HL-60 (cell line): ENCODE measurements at regions not wholly inside any gene's neighbourhood (a gene's known extent, or its start where the extent isn't known, plus 50 kb on each side); places are given as distances from the start of the nearest gene placed in this dataset.

Experiments
- DNase-seq, 2 experiments: peaks; one replicate each; pipeline ENCODE4 v3.0.0-alpha.2; 2010 to 2020; ENCODE audit warnings: low read depth in 1 of 2, low spot score in 1 of 2
- H3K27ac ChIP-seq: fragments of 250-450 bp; sonication (Bioruptor Pico); replicated peaks from 2 replicates; pipeline ENCODE4 v1.5.1; 2020; ENCODE audit warnings: mild to moderate bottlenecking, moderate library complexity
- H3K27me3 ChIP-seq: fragments of 250-450 bp; sonication (Bioruptor Pico); 2 replicates; pipeline ENCODE4 v1.5.1; 2021; ENCODE audit warnings: mild to moderate bottlenecking, moderate library complexity; ENCODE audit not compliant: insufficient read depth, poor library complexity, severe bottlenecking
- H3K4me3 ChIP-seq: replicated peaks from 2 replicates; pipeline ENCODE4 v1.5.1; 2011; ENCODE audit warnings: mild to moderate bottlenecking, control low read depth, low read length; ENCODE audit not compliant: insufficient read depth
- GABPA ChIP-seq: IDR thresholded peaks from 2 replicates; pipeline ENCODE4 v1.6.1; 2012; ENCODE audit warnings: low read depth
- POLR2AphosphoS5 ChIP-seq: IDR thresholded peaks from 2 replicates; pipeline ENCODE4 v1.6.1; 2012; ENCODE audit warnings: low read depth
- SPI1 ChIP-seq: IDR thresholded peaks from 2 replicates; pipeline ENCODE4 v1.6.1; 2012; ENCODE audit warnings: low read depth, mild to moderate bottlenecking, borderline replicate concordance
- TF ChIP-seq, protein P1 (sequence below): IDR thresholded peaks from 2 replicates; pipeline ENCODE4 v1.6.1; 2012; ENCODE audit warnings: low read depth; ENCODE audit not compliant: insufficient replicate concordance
- TF ChIP-seq, protein P2 (sequence below): IDR thresholded peaks from one replicate; pipeline ENCODE4 v1.5.1; 2011; ENCODE audit warnings: low read length, control low read depth, inconsistent platforms; ENCODE audit not compliant: insufficient read depth

DNA sequence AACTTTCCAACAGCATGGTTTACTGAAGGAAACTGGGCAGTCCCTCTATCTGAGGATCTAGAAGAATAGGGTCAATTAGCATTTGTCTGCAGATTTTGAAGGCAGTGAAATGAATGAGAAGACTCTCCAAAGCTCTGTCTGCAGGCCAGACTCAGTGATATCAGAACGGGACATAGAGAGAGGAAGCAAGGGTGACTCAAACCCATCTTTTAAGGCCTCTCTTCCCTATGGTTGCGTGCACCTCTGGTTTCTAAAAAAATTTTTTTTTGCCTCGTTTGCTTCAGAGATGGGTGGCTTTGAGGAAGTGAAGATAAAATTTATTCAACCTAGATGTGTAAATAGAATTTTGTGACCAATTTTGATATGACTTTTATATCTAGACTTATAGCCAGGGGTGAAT, 71.9 kb upstream of the HOXC13 start:
- DNase-seq = no peak
- Histone ChIP-seq H3K27ac (no peak overlapping the region), H3K4me3 (no peak overlapping the region), H3K27me3 (peaks cover 26% of the 10 kb centered on the region)
- no peak for TF ChIP-seq POLR2AphosphoS5

DNA sequence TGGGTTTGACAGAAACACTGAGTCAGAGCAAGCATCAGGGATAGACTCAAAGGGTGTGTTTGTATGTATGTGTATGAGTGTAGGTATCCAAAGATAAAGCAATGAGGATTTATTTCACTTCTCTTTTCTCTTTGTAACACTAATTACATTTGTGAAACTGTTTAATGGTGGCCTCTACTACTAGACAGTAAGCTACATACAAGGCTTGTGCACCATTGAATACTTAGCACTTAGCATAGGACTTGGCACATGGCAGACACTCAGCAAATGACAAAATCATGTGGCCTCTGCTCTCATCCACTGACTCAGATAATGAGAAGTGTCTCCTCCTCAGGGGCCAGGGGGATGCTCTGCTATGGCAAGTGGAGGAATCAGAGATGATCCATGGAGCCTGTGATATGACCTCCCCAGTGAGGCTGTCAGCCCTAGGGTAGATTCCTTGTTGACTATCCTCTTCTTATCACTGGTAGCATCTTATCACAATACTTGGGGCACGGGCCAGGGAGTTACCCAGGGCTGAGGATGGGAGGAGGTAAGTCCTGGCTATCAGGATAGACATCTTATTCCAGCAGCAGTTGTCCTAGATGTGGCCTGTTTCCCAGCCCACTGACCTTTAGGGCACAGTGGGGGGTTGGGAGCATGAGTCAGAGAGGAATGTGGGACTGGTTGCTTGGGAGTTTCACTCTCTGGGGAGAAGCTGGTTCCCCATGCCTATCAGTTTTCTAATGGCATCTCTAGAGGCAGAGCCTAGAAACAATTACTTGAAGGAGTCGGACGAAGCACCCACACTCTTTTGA, 71.2 kb upstream of the HOXC13 start:
- Histone ChIP-seq H3K27me3 (peaks cover 28% of the 10 kb centered on the region), H3K27ac (no peak overlapping the region), H3K4me3 (no peak overlapping the region)
- DNase-seq = no peak
- no peak for TF ChIP-seq GABPA
- TF ChIP-seq POLR2AphosphoS5 = no peak
- TF ChIP-seq, protein P1, sequence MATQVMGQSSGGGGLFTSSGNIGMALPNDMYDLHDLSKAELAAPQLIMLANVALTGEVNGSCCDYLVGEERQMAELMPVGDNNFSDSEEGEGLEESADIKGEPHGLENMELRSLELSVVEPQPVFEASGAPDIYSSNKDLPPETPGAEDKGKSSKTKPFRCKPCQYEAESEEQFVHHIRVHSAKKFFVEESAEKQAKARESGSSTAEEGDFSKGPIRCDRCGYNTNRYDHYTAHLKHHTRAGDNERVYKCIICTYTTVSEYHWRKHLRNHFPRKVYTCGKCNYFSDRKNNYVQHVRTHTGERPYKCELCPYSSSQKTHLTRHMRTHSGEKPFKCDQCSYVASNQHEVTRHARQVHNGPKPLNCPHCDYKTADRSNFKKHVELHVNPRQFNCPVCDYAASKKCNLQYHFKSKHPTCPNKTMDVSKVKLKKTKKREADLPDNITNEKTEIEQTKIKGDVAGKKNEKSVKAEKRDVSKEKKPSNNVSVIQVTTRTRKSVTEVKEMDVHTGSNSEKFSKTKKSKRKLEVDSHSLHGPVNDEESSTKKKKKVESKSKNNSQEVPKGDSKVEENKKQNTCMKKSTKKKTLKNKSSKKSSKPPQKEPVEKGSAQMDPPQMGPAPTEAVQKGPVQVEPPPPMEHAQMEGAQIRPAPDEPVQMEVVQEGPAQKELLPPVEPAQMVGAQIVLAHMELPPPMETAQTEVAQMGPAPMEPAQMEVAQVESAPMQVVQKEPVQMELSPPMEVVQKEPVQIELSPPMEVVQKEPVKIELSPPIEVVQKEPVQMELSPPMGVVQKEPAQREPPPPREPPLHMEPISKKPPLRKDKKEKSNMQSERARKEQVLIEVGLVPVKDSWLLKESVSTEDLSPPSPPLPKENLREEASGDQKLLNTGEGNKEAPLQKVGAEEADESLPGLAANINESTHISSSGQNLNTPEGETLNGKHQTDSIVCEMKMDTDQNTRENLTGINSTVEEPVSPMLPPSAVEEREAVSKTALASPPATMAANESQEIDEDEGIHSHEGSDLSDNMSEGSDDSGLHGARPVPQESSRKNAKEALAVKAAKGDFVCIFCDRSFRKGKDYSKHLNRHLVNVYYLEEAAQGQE = no peak
- TF ChIP-seq, protein P2, sequence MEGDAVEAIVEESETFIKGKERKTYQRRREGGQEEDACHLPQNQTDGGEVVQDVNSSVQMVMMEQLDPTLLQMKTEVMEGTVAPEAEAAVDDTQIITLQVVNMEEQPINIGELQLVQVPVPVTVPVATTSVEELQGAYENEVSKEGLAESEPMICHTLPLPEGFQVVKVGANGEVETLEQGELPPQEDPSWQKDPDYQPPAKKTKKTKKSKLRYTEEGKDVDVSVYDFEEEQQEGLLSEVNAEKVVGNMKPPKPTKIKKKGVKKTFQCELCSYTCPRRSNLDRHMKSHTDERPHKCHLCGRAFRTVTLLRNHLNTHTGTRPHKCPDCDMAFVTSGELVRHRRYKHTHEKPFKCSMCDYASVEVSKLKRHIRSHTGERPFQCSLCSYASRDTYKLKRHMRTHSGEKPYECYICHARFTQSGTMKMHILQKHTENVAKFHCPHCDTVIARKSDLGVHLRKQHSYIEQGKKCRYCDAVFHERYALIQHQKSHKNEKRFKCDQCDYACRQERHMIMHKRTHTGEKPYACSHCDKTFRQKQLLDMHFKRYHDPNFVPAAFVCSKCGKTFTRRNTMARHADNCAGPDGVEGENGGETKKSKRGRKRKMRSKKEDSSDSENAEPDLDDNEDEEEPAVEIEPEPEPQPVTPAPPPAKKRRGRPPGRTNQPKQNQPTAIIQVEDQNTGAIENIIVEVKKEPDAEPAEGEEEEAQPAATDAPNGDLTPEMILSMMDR = no peak
- TF ChIP-seq SPI1 = no peak

GRCh38 chr12:53868511-53868986, 70.1 kb upstream of the HOXC13 start:
- H3K4me3 ChIP-seq = no peak overlapping the region
- DNase-seq = no peak
- TF ChIP-seq POLR2AphosphoS5 = no peak
- no peak for TF ChIP-seq GABPA
- TF ChIP-seq, protein P2 = no peak
- TF ChIP-seq SPI1 = no peak
- TF ChIP-seq, protein P1 = no peak
- H3K27ac ChIP-seq = no peak overlapping the region
- H3K27me3 ChIP-seq = peaks cover 32% of the 10 kb centered on the region

- TF ChIP-seq POLR2AphosphoS5 (no peak), GABPA (no peak)
- TF ChIP-seq, protein P1 = no peak
- Histone ChIP-seq H3K27me3 (peaks cover 30% of the 10 kb centered on the region), H3K4me3 (no peak overlapping the region), H3K27ac (no peak overlapping the region)
- DNase-seq = no peak
These were observed 69.1 kb upstream of the HOXC13 start for GRCh38 chr12:53869500-53869899.
